DOHH2 (cell line): ENCODE measurements at regions not wholly inside any gene's neighbourhood (a gene's known extent, or its start where the extent isn't known, plus 50 kb on each side); places are given as distances from the start of the nearest gene placed in this dataset.

Experiments
- H3F3A ChIP-seq: fragments of 200-600 bp; sonication (generic), shearing (Covaris generic); 2 replicates; pipeline ENCODE4 v1.6.0; 2016; ENCODE audit warnings: antibody characterized with exemption, mild to moderate bottlenecking; ENCODE audit not compliant: control insufficient read depth, insufficient read depth
- H3K27ac ChIP-seq: fragments of 200-600 bp; sonication (generic); 2 replicates; pipeline ENCODE4 v1.5.1; 2014; ENCODE audit warnings: low read depth, mild to moderate bottlenecking, low read length, moderate library complexity
- H3K27me3 ChIP-seq: fragments of 200-600 bp; sonication (generic); 2 replicates; pipeline ENCODE4 v1.6.1; 2014; ENCODE audit warnings: mild to moderate bottlenecking, low read length, mixed read lengths; ENCODE audit not compliant: control insufficient read depth
- H3K36me3 ChIP-seq: fragments of 200-600 bp; sonication (generic); 2 replicates; pipeline ENCODE4 v1.6.1; 2014; ENCODE audit warnings: mild to moderate bottlenecking, low read length, moderate library complexity, mixed read lengths; ENCODE audit not compliant: control insufficient read depth
- H3K4me1 ChIP-seq: fragments of 200-600 bp; sonication (generic); 2 replicates; pipeline ENCODE4 v1.6.1; 2014; ENCODE audit warnings: mild to moderate bottlenecking, low read length, mixed read lengths; ENCODE audit not compliant: control insufficient read depth
- H3K4me2 ChIP-seq: fragments of 200-600 bp; sonication (generic); 2 replicates; pipeline ENCODE4 v1.6.0; 2014; ENCODE audit warnings: mild to moderate bottlenecking, low read length, moderate library complexity
- H3K4me3 ChIP-seq: fragments of 200-600 bp; sonication (generic); 2 replicates; pipeline ENCODE4 v1.5.1; 2014; ENCODE audit warnings: mild to moderate bottlenecking, low read length, mixed read lengths
- H3K79me2 ChIP-seq: fragments of 200-600 bp; sonication (generic); 2 replicates; pipeline ENCODE4 v1.6.1; 2014; ENCODE audit warnings: mild to moderate bottlenecking, low read length, mixed read lengths; ENCODE audit not compliant: control insufficient read depth
- H3K9me2 ChIP-seq: fragments of 200-600 bp; sonication (generic); replicated peaks from 2 replicates; pipeline ENCODE4 v1.6.1; 2014; ENCODE audit warnings: mild to moderate bottlenecking, low read length, mixed read lengths; ENCODE audit not compliant: control insufficient read depth
- H3K9me3 ChIP-seq: fragments of 200-600 bp; sonication (generic); 2 replicates; pipeline ENCODE4 v1.6.1; 2014; ENCODE audit warnings: antibody characterized with exemption, low read length, mixed read lengths; ENCODE audit not compliant: control insufficient read depth, insufficient read depth
- H4K20me1 ChIP-seq: fragments of 200-600 bp; sonication (generic); 2 replicates; pipeline ENCODE4 v1.6.0; 2014; ENCODE audit warnings: low read depth, mild to moderate bottlenecking, antibody characterized with exemption, low read length, moderate library complexity; ENCODE audit not compliant: control insufficient read depth, insufficient read depth
- CTCF ChIP-seq: fragments of 200-600 bp; sonication (generic); IDR thresholded peaks from one replicate; pipeline ENCODE4 v1.5.1; 2014; ENCODE audit warnings: antibody characterized with exemption, mild to moderate bottlenecking, low read depth, low read length; ENCODE audit not compliant: poor library complexity, severe bottlenecking
- EZH2phosphoT487 ChIP-seq: fragments of 200-600 bp; sonication (generic); IDR thresholded peaks from 2 replicates; pipeline ENCODE4 v1.6.1; 2017; ENCODE audit warnings: borderline replicate concordance, mild to moderate bottlenecking, antibody characterized with exemption, low read length, moderate library complexity, mixed read lengths

- no peaks in the 10 kb centered on the region for H3K9me2 ChIP-seq
- no peaks in the 10 kb centered on the region for H3K79me2 ChIP-seq
- TF ChIP-seq CTCF (no peak), EZH2phosphoT487 (no peak)
- H3K4me2 ChIP-seq = no peak overlapping the region
- no peak overlapping the region for H3K27ac ChIP-seq
- no peaks in the 10 kb centered on the region for H3K9me3 ChIP-seq
- H3F3A ChIP-seq = no peaks in the 10 kb centered on the region
- H3K27me3 ChIP-seq = no peaks in the 10 kb centered on the region
- H3K36me3 ChIP-seq = no peaks in the 10 kb centered on the region
- H3K4me3 ChIP-seq = no peak overlapping the region
- H3K4me1 ChIP-seq = no peaks in the 10 kb centered on the region
- no peaks in the 10 kb centered on the region for H4K20me1 ChIP-seq
These were observed 117.2 kb downstream of the RAB11FIP2 start for GRCh38 chr10:117929327-117930067.

GRCh38 chr10:117931078-117931477 is 115.7 kb downstream of the RAB11FIP2 start:
- Histone ChIP-seq H3K4me2 (no peak overlapping the region), H3K79me2 (no peaks in the 10 kb centered on the region), H3K4me1 (no peaks in the 10 kb centered on the region), H3F3A (no peaks in the 10 kb centered on the region), H3K9me3 (no peaks in the 10 kb centered on the region), H4K20me1 (no peaks in the 10 kb centered on the region), H3K27ac (no peak overlapping the region), H3K36me3 (no peaks in the 10 kb centered on the region), H3K27me3 (no peaks in the 10 kb centered on the region), H3K4me3 (no peak overlapping the region), H3K9me2 (no peaks in the 10 kb centered on the region)
- TF ChIP-seq CTCF (no peak), EZH2phosphoT487 (no peak)

GRCh38 chr10:117933036-117933435 is 113.7 kb downstream of the RAB11FIP2 start:
- Histone ChIP-seq H3K36me3 (no peaks in the 10 kb centered on the region), H3K4me1 (no peaks in the 10 kb centered on the region), H3K9me3 (no peaks in the 10 kb centered on the region), H3K4me3 (no peak overlapping the region), H3K27me3 (no peaks in the 10 kb centered on the region), H3F3A (no peaks in the 10 kb centered on the region), H3K27ac (no peak overlapping the region), H3K79me2 (no peaks in the 10 kb centered on the region), H3K9me2 (no peaks in the 10 kb centered on the region), H3K4me2 (no peak overlapping the region), H4K20me1 (no peaks in the 10 kb centered on the region)
- TF ChIP-seq CTCF = no peak
- no peak for TF ChIP-seq EZH2phosphoT487
